GM23338 (cell line): ENCODE measurements at regions not wholly inside any gene's neighbourhood (a gene's known extent, or its start where the extent isn't known, plus 50 kb on each side); places are given as distances from the start of the nearest gene placed in this dataset.

Experiments
- ATAC-seq: fragments of 200-7000 bp; cut with Tn5 transposase; 3 replicates; pipeline ENCODE4 v1.9.1; 2020
- DNase-seq: peaks from one replicate; pipeline ENCODE4 v3.0.0-alpha.2; 2015; ENCODE audit warnings: low spot score
- H2AFZ ChIP-seq: fragments of 200-600 bp; sonication (generic); 2 replicates; pipeline ENCODE4 v1.8.0; 2016; ENCODE audit warnings: antibody characterized with exemption, mild to moderate bottlenecking, moderate library complexity
- H3F3A ChIP-seq: fragments of 200-600 bp; sonication (generic); replicated peaks from 2 replicates; pipeline ENCODE4 v1.8.0; 2017; ENCODE audit warnings: antibody characterized with exemption, mixed run types, low read depth
- H3K27ac ChIP-seq: fragments of 200-600 bp; sonication (generic); 2 replicates; pipeline ENCODE4 v1.6.1; 2016; ENCODE audit warnings: low read depth
- H3K27me3 ChIP-seq: fragments of 200-600 bp; sonication (generic); 2 replicates; pipeline ENCODE4 v1.8.0; 2016; ENCODE audit warnings: mild to moderate bottlenecking, mixed run types, moderate library complexity; ENCODE audit not compliant: insufficient read depth
- H3K36me3 ChIP-seq: fragments of 200-600 bp; sonication (generic); 2 replicates; pipeline ENCODE4 v1.8.0; 2016; ENCODE audit warnings: mild to moderate bottlenecking; ENCODE audit not compliant: insufficient read depth
- H3K4me1 ChIP-seq: fragments of 200-600 bp; sonication (generic); 2 replicates; pipeline ENCODE4 v1.8.0; 2016; ENCODE audit warnings: mild to moderate bottlenecking, moderate library complexity; ENCODE audit not compliant: insufficient read depth
- H3K4me2 ChIP-seq: fragments of 200-600 bp; sonication (generic); 2 replicates; pipeline ENCODE4 v1.7.1; 2017; ENCODE audit warnings: mixed run types
- H3K4me3 ChIP-seq: fragments of 200-600 bp; sonication (generic); 2 replicates; pipeline ENCODE4 v1.6.1; 2016; ENCODE audit warnings: mixed run types
- H3K79me2 ChIP-seq: fragments of 200-600 bp; sonication (generic); replicated peaks from 2 replicates; pipeline ENCODE4 v1.8.0; 2017; ENCODE audit warnings: mild to moderate bottlenecking; ENCODE audit not compliant: insufficient read depth
- H3K9me2 ChIP-seq: fragments of 200-600 bp; sonication (generic); 2 replicates; pipeline ENCODE4 v1.8.0; 2017; ENCODE audit not compliant: insufficient read depth
- H4K20me1 ChIP-seq: fragments of 200-600 bp; sonication (generic); replicated peaks from 2 replicates; pipeline ENCODE4 v1.8.0; 2017; ENCODE audit warnings: mild to moderate bottlenecking; ENCODE audit not compliant: insufficient read depth
- H3K27ac Mint-ChIP-seq: 2 replicates; pipeline ENCODE4 v1.8.0; 2020; ENCODE audit warnings: inconsistent platforms, mild to moderate bottlenecking, moderate library complexity, mixed read lengths
- H3K27me3 Mint-ChIP-seq: 3 replicates; pipeline ENCODE4 v1.8.0; 2022; ENCODE audit warnings: low read depth, mild to moderate bottlenecking, moderate library complexity, mixed read lengths, inconsistent platforms; ENCODE audit not compliant: insufficient read depth, poor library complexity
- H3K36me3 Mint-ChIP-seq: 3 replicates; pipeline ENCODE4 v1.8.0; 2021; ENCODE audit warnings: low read depth, mild to moderate bottlenecking, inconsistent platforms, moderate library complexity, mixed read lengths
- H3K4me1 Mint-ChIP-seq: 3 replicates; pipeline ENCODE4 v1.8.0; 2020; ENCODE audit warnings: mild to moderate bottlenecking, inconsistent platforms, mixed read lengths
- H3K4me3 Mint-ChIP-seq: 3 replicates; pipeline ENCODE4 v1.8.0; 2021; ENCODE audit warnings: moderate library complexity, mild to moderate bottlenecking, inconsistent platforms, mixed read lengths
- H3K9me3 Mint-ChIP-seq: 3 replicates; pipeline ENCODE4 v1.8.0; 2020; ENCODE audit warnings: moderate library complexity, mild to moderate bottlenecking, inconsistent platforms, mixed read lengths
- ETS1 ChIP-seq: IDR thresholded peaks from 2 replicates; pipeline ENCODE4 v1.6.1; 2016; ENCODE audit warnings: antibody characterized with exemption
- EZH2 ChIP-seq: fragments of 200-600 bp; sonication (generic); IDR thresholded peaks from one replicate; pipeline ENCODE4 v1.8.0; 2017; ENCODE audit warnings: antibody characterized with exemption, mild to moderate bottlenecking, low read depth; ENCODE audit not compliant: unreplicated experiment
- JUNB ChIP-seq: IDR thresholded peaks from one replicate; pipeline ENCODE4 v1.6.1; 2016; ENCODE audit warnings: antibody characterized with exemption; ENCODE audit not compliant: unreplicated experiment
- NANOG ChIP-seq: IDR thresholded peaks from 2 replicates; pipeline ENCODE4 v1.6.1; 2016; ENCODE audit warnings: antibody characterized with exemption, borderline replicate concordance
- POLR2AphosphoS5 ChIP-seq: IDR thresholded peaks from 2 replicates; pipeline ENCODE4 v1.6.1; 2016; ENCODE audit warnings: antibody characterized with exemption, low read depth
- REST ChIP-seq: IDR thresholded peaks from one replicate; pipeline ENCODE4 v1.6.1; 2018; ENCODE audit warnings: antibody characterized with exemption; ENCODE audit not compliant: unreplicated experiment
- STAT1 ChIP-seq: IDR thresholded peaks from one replicate; pipeline ENCODE4 v1.6.1; 2016; ENCODE audit warnings: antibody characterized with exemption; ENCODE audit not compliant: unreplicated experiment
- ZNF114 ChIP-seq: fragments of 250-450 bp; sonication (Bioruptor Pico); IDR thresholded peaks from 2 replicates; pipeline ENCODE4 v1.5.0; 2020; ENCODE audit warnings: mild to moderate bottlenecking, moderate library complexity
- ZNF331 ChIP-seq: fragments of 250-450 bp; sonication (Bioruptor Pico); IDR thresholded peaks from 2 replicates; pipeline ENCODE4 v1.5.0; 2020; ENCODE audit warnings: low read depth, mild to moderate bottlenecking, moderate library complexity
- ZNF462 ChIP-seq: fragments of 250-450 bp; sonication (Bioruptor Pico); IDR thresholded peaks from 2 replicates; pipeline ENCODE4 v1.5.0; 2020; ENCODE audit warnings: mild to moderate bottlenecking, moderate library complexity

DNA sequence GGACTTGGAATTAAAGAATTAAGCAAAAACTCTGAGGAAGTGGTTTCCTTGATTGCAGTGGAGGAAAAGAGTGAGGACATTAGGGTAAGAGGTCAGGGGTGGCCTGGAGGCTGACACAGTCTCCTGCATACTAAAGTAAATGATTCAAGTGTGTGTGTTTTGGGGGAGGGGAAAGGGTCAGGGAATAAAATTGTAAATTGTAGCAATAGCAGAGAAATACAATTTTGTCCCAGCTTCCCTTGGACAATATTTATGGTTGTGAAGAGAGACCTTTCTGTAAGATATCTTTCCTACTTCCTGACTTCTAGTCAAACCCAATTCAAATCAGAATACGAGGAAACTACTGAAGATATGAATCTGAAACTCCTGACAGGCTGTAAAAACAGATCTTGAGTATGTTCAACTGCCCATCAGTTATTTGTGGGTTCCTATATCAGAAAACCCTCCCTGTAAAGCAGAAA, 143.4 kb upstream of the HMGN3 start:
- Mint-ChIP-seq H3K27me3 (peaks cover 2% of the 10 kb centered on the region), H3K9me3 (no peaks in the 10 kb centered on the region), H3K4me3 (no peak overlapping the region), H3K36me3 (no peaks in the 10 kb centered on the region), H3K27ac (no peak overlapping the region), H3K4me1 (peaks cover 10% of the 10 kb centered on the region; the same call in 2 of the 3 replicates)
- Histone ChIP-seq H3K27me3 (no peaks in the 10 kb centered on the region), H3F3A (no peaks in the 10 kb centered on the region), H3K27ac (no peak overlapping the region), H3K9me2 (peaks cover 13% of the 10 kb centered on the region), H3K4me1 (peaks cover 3% of the 10 kb centered on the region; the same call in 1 of the 2 replicates), H4K20me1 (no peaks in the 10 kb centered on the region), H3K4me3 (no peak overlapping the region), H3K36me3 (no peaks in the 10 kb centered on the region), H3K4me2 (no peak overlapping the region), H2AFZ (peak overlapping the region; percentile 45; the same call in 1 of the 2 replicates), H3K79me2 (no peaks in the 10 kb centered on the region)
- DNase-seq = peak; percentile 9
- TF ChIP-seq JUNB (no peak), STAT1 (no peak), POLR2AphosphoS5 (no peak), REST (no peak), EZH2 (no peak), ZNF114 (CRISPR knock-in tag) (no peak), ZNF331 (CRISPR knock-in tag) (no peak), ZNF462 (CRISPR knock-in tag) (no peak), ETS1 (no peak), NANOG (no peak)
- no peak for ATAC-seq
